SK-N-SH treated with all-trans-retinoic acid at 6 μM for 48 hours (cell line): ENCODE measurements at regions not wholly inside any gene's neighbourhood (a gene's known extent, or its start where the extent isn't known, plus 50 kb on each side); places are given as distances from the start of the nearest gene placed in this dataset.
"Not testable (repeated sequence)": the region's sequence is repeated elsewhere in the genome, so short reads cannot be mapped to it uniquely, and the experiment has no call there.

Experiments used
- ATAC-seq: fragments of 200-7000 bp; cut with Tn5 transposase; 3 replicates; pipeline ENCODE4 v1.9.1; 2020; ENCODE audit warnings: mild to moderate bottlenecking, moderate library complexity
- CSDC2 ChIP-seq: fragments of 250-450 bp; sonication (Bioruptor Pico); IDR thresholded peaks from 2 replicates; pipeline ENCODE4 v1.5.0; 2020; ENCODE audit warnings: mild to moderate bottlenecking, moderate library complexity
- CSRNP3 ChIP-seq: fragments of 250-450 bp; sonication (Bioruptor Pico); IDR thresholded peaks from 2 replicates; pipeline ENCODE4 v1.5.1; 2021; ENCODE audit warnings: mild to moderate bottlenecking, moderate library complexity
- GLIS3 ChIP-seq: fragments of 250-450 bp; sonication (Bioruptor Pico); IDR thresholded peaks from 2 replicates; pipeline ENCODE4 v1.5.0; 2020; ENCODE audit warnings: mild to moderate bottlenecking, moderate library complexity
- OSR1 ChIP-seq: fragments of 250-450 bp; sonication (Bioruptor Pico); IDR thresholded peaks from 2 replicates; pipeline ENCODE4 v1.8.0; 2022; ENCODE audit warnings: moderate library complexity, mild to moderate bottlenecking, inconsistent platforms
- PATZ1 ChIP-seq: fragments of 250-450 bp; sonication (Bioruptor Pico); IDR thresholded peaks from 2 replicates; pipeline ENCODE4 v1.8.0; 2020; ENCODE audit warnings: mild to moderate bottlenecking, moderate library complexity, borderline replicate concordance
- PPARA ChIP-seq: fragments of 250-450 bp; sonication (Bioruptor Pico); IDR thresholded peaks from 2 replicates; pipeline ENCODE4 v1.5.0; 2020; ENCODE audit warnings: mild to moderate bottlenecking, borderline replicate concordance
- TCF4 ChIP-seq: fragments of 250-450 bp; sonication (Bioruptor Pico); IDR thresholded peaks from 2 replicates; pipeline ENCODE4 v1.8.0; 2021; ENCODE audit warnings: mild to moderate bottlenecking, moderate library complexity, borderline replicate concordance
- TOX ChIP-seq: fragments of 250-450 bp; sonication (Bioruptor Pico); IDR thresholded peaks from 2 replicates; pipeline ENCODE4 v1.8.0; 2021; ENCODE audit warnings: mild to moderate bottlenecking, moderate library complexity, borderline replicate concordance
- TSHZ2 ChIP-seq: fragments of 250-450 bp; sonication (Bioruptor Pico); IDR thresholded peaks from 2 replicates; pipeline ENCODE4 v1.5.0; 2020; ENCODE audit warnings: mild to moderate bottlenecking, moderate library complexity
- ZFP3 ChIP-seq: fragments of 250-450 bp; sonication (Bioruptor Pico); IDR thresholded peaks from 2 replicates; pipeline ENCODE4 v1.5.0; 2020; ENCODE audit warnings: mild to moderate bottlenecking, moderate library complexity
- ZNF565 ChIP-seq: fragments of 450-650 bp; formaldehyde crosslinking; conservative IDR thresholded peaks from 2 replicates; pipeline ENCODE4 v1.5.0; 2020; ENCODE audit warnings: low read depth, mild to moderate bottlenecking, moderate library complexity
- ZNF70 ChIP-seq: fragments of 450-650 bp; formaldehyde crosslinking; IDR thresholded peaks from 2 replicates; pipeline ENCODE4 v1.5.0; 2020; ENCODE audit warnings: mild to moderate bottlenecking, moderate library complexity
- ZNF8 ChIP-seq: fragments of 450-650 bp; formaldehyde crosslinking; IDR thresholded peaks from 2 replicates; pipeline ENCODE4 v1.5.0; 2020; ENCODE audit warnings: mild to moderate bottlenecking, moderate library complexity
- TF ChIP-seq, protein P1 (sequence below): fragments of 250-450 bp; sonication (Bioruptor Pico); IDR thresholded peaks from 2 replicates; pipeline ENCODE4 v1.5.1; 2020; ENCODE audit warnings: low read depth, mild to moderate bottlenecking, moderate library complexity
- TF ChIP-seq, protein P2 (sequence below): fragments of 250-450 bp; sonication (Bioruptor Pico); IDR thresholded peaks from 2 replicates; pipeline ENCODE4 v1.8.0; 2021; ENCODE audit warnings: low read depth, mild to moderate bottlenecking, moderate library complexity, borderline replicate concordance

- ATAC-seq = no peak
- TF ChIP-seq TCF4 (CRISPR knock-in tag) = no peak
- no peak for TF ChIP-seq GLIS3 (CRISPR knock-in tag)
- no peak for TF ChIP-seq CSDC2 (CRISPR knock-in tag)
- TF ChIP-seq CSRNP3 (CRISPR knock-in tag) = no peak
- TF ChIP-seq TSHZ2 = no peak
- TF ChIP-seq PPARA (CRISPR knock-in tag) = no peak
- TF ChIP-seq ZNF565 (CRISPR knock-in tag) = no peak
- TF ChIP-seq PATZ1 = no peak
- no peak for TF ChIP-seq OSR1 (CRISPR knock-in tag)
Measured at GRCh38 chr7:149701495-149702240, 71.7 kb downstream of the ZNF467 start.

DNA sequence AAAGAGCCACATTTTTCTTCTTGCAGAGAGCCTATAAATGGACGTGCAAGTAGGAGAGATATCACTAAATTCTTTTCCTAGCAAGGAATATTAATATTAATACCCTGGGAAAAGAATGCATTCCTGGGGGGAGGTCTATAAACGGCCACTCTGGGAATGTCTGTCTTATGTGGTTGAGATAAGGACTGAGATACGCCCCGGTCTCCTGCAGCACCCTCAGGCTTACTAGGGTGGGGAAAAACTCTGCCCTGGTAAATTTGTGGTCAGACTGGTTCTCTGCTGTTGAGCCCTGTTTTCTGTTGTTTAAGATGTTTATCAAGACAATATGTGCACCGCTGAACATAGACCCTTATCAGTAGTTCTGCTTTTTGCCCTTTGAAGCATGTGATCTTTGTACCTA is 75.6 kb downstream of the ZNF467 start:
- not testable (repeated sequence) for ATAC-seq

GRCh38 chr7:149696280-149696679 is 77.1 kb downstream of the ZNF467 start:
- no peak for ATAC-seq
- TF ChIP-seq ZNF8 (CRISPR knock-in tag) = no peak
- TF ChIP-seq, protein P1, sequence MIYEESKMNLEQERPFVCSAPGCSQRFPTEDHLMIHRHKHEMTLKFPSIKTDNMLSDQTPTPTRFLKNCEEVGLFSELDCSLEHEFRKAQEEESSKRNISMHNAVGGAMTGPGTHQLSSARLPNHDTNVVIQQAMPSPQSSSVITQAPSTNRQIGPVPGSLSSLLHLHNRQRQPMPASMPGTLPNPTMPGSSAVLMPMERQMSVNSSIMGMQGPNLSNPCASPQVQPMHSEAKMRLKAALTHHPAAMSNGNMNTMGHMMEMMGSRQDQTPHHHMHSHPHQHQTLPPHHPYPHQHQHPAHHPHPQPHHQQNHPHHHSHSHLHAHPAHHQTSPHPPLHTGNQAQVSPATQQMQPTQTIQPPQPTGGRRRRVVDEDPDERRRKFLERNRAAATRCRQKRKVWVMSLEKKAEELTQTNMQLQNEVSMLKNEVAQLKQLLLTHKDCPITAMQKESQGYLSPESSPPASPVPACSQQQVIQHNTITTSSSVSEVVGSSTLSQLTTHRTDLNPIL (CRISPR knock-in tag) = no peak
- TF ChIP-seq, protein P2, sequence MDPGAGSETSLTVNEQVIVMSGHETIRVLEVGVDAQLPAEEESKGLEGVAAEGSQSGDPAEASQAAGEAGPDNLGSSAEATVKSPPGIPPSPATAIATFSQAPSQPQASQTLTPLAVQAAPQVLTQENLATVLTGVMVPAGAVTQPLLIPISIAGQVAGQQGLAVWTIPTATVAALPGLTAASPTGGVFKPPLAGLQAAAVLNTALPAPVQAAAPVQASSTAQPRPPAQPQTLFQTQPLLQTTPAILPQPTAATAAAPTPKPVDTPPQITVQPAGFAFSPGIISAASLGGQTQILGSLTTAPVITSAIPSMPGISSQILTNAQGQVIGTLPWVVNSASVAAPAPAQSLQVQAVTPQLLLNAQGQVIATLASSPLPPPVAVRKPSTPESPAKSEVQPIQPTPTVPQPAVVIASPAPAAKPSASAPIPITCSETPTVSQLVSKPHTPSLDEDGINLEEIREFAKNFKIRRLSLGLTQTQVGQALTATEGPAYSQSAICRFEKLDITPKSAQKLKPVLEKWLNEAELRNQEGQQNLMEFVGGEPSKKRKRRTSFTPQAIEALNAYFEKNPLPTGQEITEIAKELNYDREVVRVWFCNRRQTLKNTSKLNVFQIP (CRISPR knock-in tag) = no peak
- no peak for TF ChIP-seq ZNF70 (CRISPR knock-in tag)
- TF ChIP-seq TCF4 (CRISPR knock-in tag) = no peak
- TF ChIP-seq TOX (CRISPR knock-in tag) = no peak
- no peak for TF ChIP-seq ZFP3 (CRISPR knock-in tag)
- no peak for TF ChIP-seq OSR1 (CRISPR knock-in tag)
- no peak for TF ChIP-seq TSHZ2
- TF ChIP-seq PPARA (CRISPR knock-in tag) = no peak
- no peak for TF ChIP-seq CSDC2 (CRISPR knock-in tag)
